Lower leg skin (tissue), 3 donors: ENCODE measurements at regions not wholly inside any gene's neighbourhood (a gene's known extent, or its start where the extent isn't known, plus 50 kb on each side); places are given as distances from the start of the nearest gene placed in this dataset.

Experiments used
- POLR2A ChIP-seq, 2 donors: fragments of 450-650 bp; IDR thresholded peaks; one replicate each; pipeline ENCODE4 v1.6.1; 2016 to 2017; ENCODE audit warnings: antibody characterized with exemption in 2 of 2, mild to moderate bottlenecking in 1 of 2, moderate library complexity in 1 of 2
- TF ChIP-seq, protein P1 (sequence below), 3 donors: fragments of 450-650 bp; IDR thresholded peaks; one replicate each; pipeline ENCODE4 v1.5.1; 2016; ENCODE audit warnings: antibody characterized with exemption in 3 of 3, mild to moderate bottlenecking in 3 of 3, moderate library complexity in 2 of 3

DNA sequence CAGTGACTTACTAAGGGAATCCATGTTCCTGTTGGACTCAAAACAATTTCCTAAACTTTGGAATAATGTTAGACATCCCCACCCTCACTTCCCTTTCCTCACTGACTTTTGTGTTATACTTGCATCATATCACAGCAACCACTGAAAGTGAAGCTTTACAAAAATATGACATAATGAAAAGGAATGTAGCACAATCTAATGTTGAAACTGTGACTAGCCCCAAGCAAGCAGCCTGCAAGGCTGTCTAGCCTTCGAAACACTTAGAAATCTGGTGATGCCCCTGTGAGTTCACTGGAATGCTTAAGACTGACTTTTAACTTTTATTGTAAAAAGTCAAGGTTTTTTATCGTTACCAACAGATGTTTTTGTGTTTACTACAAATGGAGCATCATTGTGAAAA is 203.7 kb upstream of the ZNF385D start:
- no peak for TF ChIP-seq POLR2A (IDR thresholded peaks at IDR 0.05)
- TF ChIP-seq, protein P1, sequence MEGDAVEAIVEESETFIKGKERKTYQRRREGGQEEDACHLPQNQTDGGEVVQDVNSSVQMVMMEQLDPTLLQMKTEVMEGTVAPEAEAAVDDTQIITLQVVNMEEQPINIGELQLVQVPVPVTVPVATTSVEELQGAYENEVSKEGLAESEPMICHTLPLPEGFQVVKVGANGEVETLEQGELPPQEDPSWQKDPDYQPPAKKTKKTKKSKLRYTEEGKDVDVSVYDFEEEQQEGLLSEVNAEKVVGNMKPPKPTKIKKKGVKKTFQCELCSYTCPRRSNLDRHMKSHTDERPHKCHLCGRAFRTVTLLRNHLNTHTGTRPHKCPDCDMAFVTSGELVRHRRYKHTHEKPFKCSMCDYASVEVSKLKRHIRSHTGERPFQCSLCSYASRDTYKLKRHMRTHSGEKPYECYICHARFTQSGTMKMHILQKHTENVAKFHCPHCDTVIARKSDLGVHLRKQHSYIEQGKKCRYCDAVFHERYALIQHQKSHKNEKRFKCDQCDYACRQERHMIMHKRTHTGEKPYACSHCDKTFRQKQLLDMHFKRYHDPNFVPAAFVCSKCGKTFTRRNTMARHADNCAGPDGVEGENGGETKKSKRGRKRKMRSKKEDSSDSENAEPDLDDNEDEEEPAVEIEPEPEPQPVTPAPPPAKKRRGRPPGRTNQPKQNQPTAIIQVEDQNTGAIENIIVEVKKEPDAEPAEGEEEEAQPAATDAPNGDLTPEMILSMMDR (IDR thresholded peaks at IDR 0.05) = no peak
